Epithelial cell of esophagus (primary cell): ENCODE measurements at regions not wholly inside any gene's neighbourhood (a gene's known extent, or its start where the extent isn't known, plus 50 kb on each side); places are given as distances from the start of the nearest gene placed in this dataset.

Source experiments
- DNase-seq: peaks from one replicate; pipeline ENCODE4 v3.0.0; 2010; ENCODE audit warnings: low read depth
- H3K4me3 ChIP-seq: 2 replicates; pipeline ENCODE4 v1.5.1; 2011; ENCODE audit warnings: mild to moderate bottlenecking, low read length, control low read depth
- CTCF ChIP-seq: IDR thresholded peaks from 2 replicates; pipeline ENCODE4 v1.5.1; 2011; ENCODE audit warnings: low read depth, mild to moderate bottlenecking, low read length, control low read depth, inconsistent platforms; ENCODE audit not compliant: insufficient read depth; ENCODE audit errors: missing control alignments

GRCh38 chr15:93583968-93584367 is 495.0 kb upstream of the RGMA start:
- no peak overlapping the region for H3K4me3 ChIP-seq
- TF ChIP-seq CTCF, result no peak
- peak; percentile 20 for DNase-seq

GRCh38 chr15:93583552-93583951 is 494.5 kb upstream of the RGMA start:
- no peak for TF ChIP-seq CTCF
- no peak for DNase-seq
- H3K4me3 ChIP-seq, result no peak overlapping the region

- H3K4me3 ChIP-seq, result no peak overlapping the region
- no peak for TF ChIP-seq CTCF
- no peak for DNase-seq
Measured at GRCh38 chr15:93570527-93570926, 481.5 kb upstream of the RGMA start.

- no peak overlapping the region for H3K4me3 ChIP-seq
- peak; percentile 100 for DNase-seq
- TF ChIP-seq CTCF, result peak; percentile 61
Measured at GRCh38 chr15:93566762-93567161, 477.8 kb upstream of the RGMA start.

- no peak for DNase-seq
- no peak overlapping the region for H3K4me3 ChIP-seq
- TF ChIP-seq CTCF, result no peak
Measured at GRCh38 chr15:93565201-93565600, 476.2 kb upstream of the RGMA start.

- DNase-seq, result no peak
- no peak overlapping the region for H3K4me3 ChIP-seq
- TF ChIP-seq CTCF, result no peak
Measured at GRCh38 chr15:93563218-93563617, 474.2 kb upstream of the RGMA start.

- no peak for TF ChIP-seq CTCF
- no peak overlapping the region for H3K4me3 ChIP-seq
- peak; percentile 77 for DNase-seq
Measured at GRCh38 chr15:93562395-93563123, 473.5 kb upstream of the RGMA start.
